ENCODE measurements at regions not wholly inside any gene's neighbourhood (a gene's known extent, or its start where the extent isn't known, plus 50 kb on each side); places are given as distances from the start of the nearest gene placed in this dataset.

GRCh38 chr6:114605656-114606055 is 262.8 kb upstream of the HS3ST5 start:
- no peak for DNase-seq

- DNase-seq: no peak
Measured at GRCh38 chr6:114600381-114600780, 257.6 kb upstream of the HS3ST5 start.

GRCh38 chr6:114595591-114595990 is 252.8 kb upstream of the HS3ST5 start:
- DNase-seq: no peak

GRCh38 chr6:114595186-114595585 is 252.4 kb upstream of the HS3ST5 start:
- DNase-seq: no peak

GRCh38 chr6:114592506-114592905 is 249.7 kb upstream of the HS3ST5 start:
- no peak for DNase-seq

- DNase-seq: no peak
Measured at GRCh38 chr6:114588726-114589125, 245.9 kb upstream of the HS3ST5 start.

GRCh38 chr6:114586298-114586697 is 243.5 kb upstream of the HS3ST5 start:
- DNase-seq: no peak

- DNase-seq: no peak
Measured at GRCh38 chr6:114581293-114581692, 238.5 kb upstream of the HS3ST5 start.

- no peak for DNase-seq
Measured at GRCh38 chr6:114580882-114581281, 238.1 kb upstream of the HS3ST5 start.

GRCh38 chr6:114579486-114579885 is 236.7 kb upstream of the HS3ST5 start:
- no peak for DNase-seq

- no peak for DNase-seq
Measured at GRCh38 chr6:114577109-114577508, 234.3 kb upstream of the HS3ST5 start.

GRCh38 chr6:114576330-114576729 is 233.5 kb upstream of the HS3ST5 start:
- no peak for DNase-seq

GRCh38 chr6:114569669-114570068 is 226.8 kb upstream of the HS3ST5 start:
- DNase-seq: no peak

GRCh38 chr6:114564302-114564933 is 221.6 kb upstream of the HS3ST5 start:
- no peak for DNase-seq

GRCh38 chr6:114559419-114559818 is 216.6 kb upstream of the HS3ST5 start:
- no peak for DNase-seq

GRCh38 chr6:114558153-114558552 is 215.3 kb upstream of the HS3ST5 start:
- no peak for DNase-seq

GRCh38 chr6:114556846-114557488 is 214.1 kb upstream of the HS3ST5 start:
- DNase-seq: no peak

GRCh38 chr6:114550316-114550715 is 207.5 kb upstream of the HS3ST5 start:
- DNase-seq: no peak

- no peak for DNase-seq
Measured at GRCh38 chr6:114543696-114544095, 200.9 kb upstream of the HS3ST5 start.

- DNase-seq: no peak
Measured at GRCh38 chr6:114541794-114542193, 199.0 kb upstream of the HS3ST5 start.

GRCh38 chr6:114537977-114538376 is 195.2 kb upstream of the HS3ST5 start:
- DNase-seq: no peak

GRCh38 chr6:114534813-114535212 is 192.0 kb upstream of the HS3ST5 start:
- no peak for DNase-seq

- no peak for DNase-seq
Measured at GRCh38 chr6:114524081-114524480, 181.3 kb upstream of the HS3ST5 start.

- DNase-seq: no peak
Measured at GRCh38 chr6:114523508-114523907, 180.7 kb upstream of the HS3ST5 start.

- DNase-seq: no peak
Measured at GRCh38 chr6:114521926-114522325, 179.1 kb upstream of the HS3ST5 start.
